GM23248 (cell line): ENCODE measurements at regions not wholly inside any gene's neighbourhood (a gene's known extent, or its start where the extent isn't known, plus 50 kb on each side); places are given as distances from the start of the nearest gene placed in this dataset.

Source experiments
- DNase-seq: peaks from one replicate; pipeline ENCODE4 v3.0.0-alpha.2; 2015
- H2AFZ ChIP-seq: fragments of 200-600 bp; sonication (generic); 2 replicates; pipeline ENCODE4 v1.6.1; 2016; ENCODE audit warnings: antibody characterized with exemption
- H3F3A ChIP-seq: fragments of 200-600 bp; sonication (generic); 2 replicates; pipeline ENCODE4 v1.6.1; 2016; ENCODE audit warnings: mild to moderate bottlenecking, antibody characterized with exemption, mixed run types; ENCODE audit not compliant: insufficient read depth
- H3K27ac ChIP-seq: fragments of 200-600 bp; sonication (generic); 2 replicates; pipeline ENCODE4 v1.5.1; 2016; ENCODE audit warnings: mild to moderate bottlenecking
- H3K27me3 ChIP-seq: fragments of 200-600 bp; sonication (generic); replicated peaks from 2 replicates; pipeline ENCODE4 v1.6.1; 2016; ENCODE audit warnings: mild to moderate bottlenecking; ENCODE audit not compliant: insufficient read depth
- H3K36me3 ChIP-seq: fragments of 200-600 bp; sonication (generic); 2 replicates; pipeline ENCODE4 v1.6.1; 2016; ENCODE audit warnings: low read depth, mild to moderate bottlenecking
- H3K4me1 ChIP-seq: fragments of 200-600 bp; sonication (generic); 2 replicates; pipeline ENCODE4 v1.6.1; 2016; ENCODE audit warnings: mild to moderate bottlenecking; ENCODE audit not compliant: insufficient read depth
- H3K4me2 ChIP-seq: fragments of 200-600 bp; sonication (generic); one replicate; pipeline ENCODE4 v1.6.1; 2016; ENCODE audit warnings: mild to moderate bottlenecking; ENCODE audit not compliant: unreplicated experiment
- H3K4me3 ChIP-seq: fragments of 200-600 bp; sonication (generic); 2 replicates; pipeline ENCODE4 v1.5.1; 2016; ENCODE audit warnings: mild to moderate bottlenecking
- H3K79me2 ChIP-seq: fragments of 200-600 bp; sonication (generic); 2 replicates; pipeline ENCODE4 v1.6.1; 2016; ENCODE audit warnings: mild to moderate bottlenecking; ENCODE audit not compliant: insufficient read depth
- H3K9ac ChIP-seq: fragments of 200-600 bp; sonication (generic); 2 replicates; pipeline ENCODE4 v1.6.1; 2016; ENCODE audit warnings: mild to moderate bottlenecking
- H3K9me2 ChIP-seq: fragments of 200-600 bp; sonication (generic); 2 replicates; pipeline ENCODE4 v1.6.1; 2016; ENCODE audit warnings: mixed run types, mild to moderate bottlenecking, moderate library complexity; ENCODE audit not compliant: insufficient read depth
- H3K9me3 ChIP-seq: fragments of 200-600 bp; sonication (generic); one replicate; pipeline ENCODE4 v1.6.1; 2017; ENCODE audit warnings: low read depth
- H4K20me1 ChIP-seq: fragments of 200-600 bp; sonication (generic); 2 replicates; pipeline ENCODE4 v1.6.0; 2016; ENCODE audit not compliant: insufficient read depth
- EZH2 ChIP-seq: fragments of 200-600 bp; sonication (generic); IDR thresholded peaks from 2 replicates; pipeline ENCODE4 v1.6.1; 2018; ENCODE audit warnings: antibody characterized with exemption, mild to moderate bottlenecking; ENCODE audit not compliant: insufficient read depth, poor library complexity, severe bottlenecking
- EZH2phosphoT487 ChIP-seq: fragments of 200-600 bp; sonication (generic); IDR thresholded peaks from 2 replicates; pipeline ENCODE4 v1.6.1; 2018; ENCODE audit warnings: antibody characterized with exemption, moderate library complexity, mild to moderate bottlenecking, low read depth; ENCODE audit not compliant: insufficient read depth
- WGBS, 2 experiments: methylation state at CpG; one replicate each; pipeline ENCODE4 v1.1.6; 2015 to 2017; ENCODE audit warnings: low lambda C conversion rate in 2 of 2, low coverage in 1 of 2; ENCODE audit errors: missing lambda C conversion rate in 2 of 2; 5-methylcytosine and 5-hydroxymethylcytosine counted together
- in situ Hi-C: fragments of 300-500 bp; cut with MboI; formaldehyde crosslinking; loops from 2 replicates; pipeline ENCODE4 v1.15.0; 2020

GRCh38 chr2:21361957-21362486 lies 238.3 kb downstream of the TDRD15 start:
- no peaks in the 10 kb centered on the region for H3K27me3 ChIP-seq
- WGBS, 2 experiments, result 17 to 20% methylated on average over 5 of the region's 5 CpGs
- H3K9me3 ChIP-seq, result no peaks in the 10 kb centered on the region
- no peaks in the 10 kb centered on the region for H3K79me2 ChIP-seq
- no peak overlapping the region for H3K4me3 ChIP-seq
- no peaks in the 10 kb centered on the region for H3K4me1 ChIP-seq
- in situ Hi-C loops, result no loop called here
- H3F3A ChIP-seq, result no peaks in the 10 kb centered on the region
- TF ChIP-seq EZH2 (no peak), EZH2phosphoT487 (no peak)
- no peaks in the 10 kb centered on the region for H3K36me3 ChIP-seq
- no peaks in the 10 kb centered on the region for H4K20me1 ChIP-seq
- no peak overlapping the region for H2AFZ ChIP-seq
- no peaks in the 10 kb centered on the region for H3K9me2 ChIP-seq
- no peak for DNase-seq
- no peak overlapping the region for H3K4me2 ChIP-seq
- no peak overlapping the region for H3K27ac ChIP-seq
- no peak overlapping the region for H3K9ac ChIP-seq

- 18 to 21% methylated on average over 3 of the region's 3 CpGs for WGBS, 2 experiments
Observed at GRCh38 chr2:21363364-21363763, 239.6 kb downstream of the TDRD15 start.

GRCh38 chr2:21367421-21367820 lies 243.7 kb downstream of the TDRD15 start:
- Histone ChIP-seq H2AFZ (no peak overlapping the region), H3K27me3 (no peaks in the 10 kb centered on the region), H3K4me3 (no peak overlapping the region), H3K4me1 (no peaks in the 10 kb centered on the region), H3F3A (no peaks in the 10 kb centered on the region), H3K9me2 (no peaks in the 10 kb centered on the region), H4K20me1 (no peaks in the 10 kb centered on the region), H3K27ac (no peak overlapping the region), H3K79me2 (no peaks in the 10 kb centered on the region), H3K36me3 (no peaks in the 10 kb centered on the region), H3K9ac (no peak overlapping the region), H3K9me3 (no peaks in the 10 kb centered on the region), H3K4me2 (no peak overlapping the region)
- no peak for DNase-seq
- TF ChIP-seq EZH2phosphoT487 (no peak), EZH2 (no peak)
- 50 to 74% methylated on average over 3 of the region's 3 CpGs for WGBS, 2 experiments
- in situ Hi-C loops, result no loop called here

More at GRCh38 chr2:21363364-21363763, 239.6 kb downstream of the TDRD15 start:
- Histone ChIP-seq H3F3A (no peaks in the 10 kb centered on the region), H3K79me2 (no peaks in the 10 kb centered on the region), H3K27me3 (no peaks in the 10 kb centered on the region), H3K9me3 (no peaks in the 10 kb centered on the region), H3K27ac (no peak overlapping the region), H3K4me2 (no peak overlapping the region), H2AFZ (no peak overlapping the region), H4K20me1 (no peaks in the 10 kb centered on the region), H3K4me3 (no peak overlapping the region), H3K4me1 (no peaks in the 10 kb centered on the region), H3K9ac (no peak overlapping the region), H3K36me3 (no peaks in the 10 kb centered on the region), H3K9me2 (no peaks in the 10 kb centered on the region)
- in situ Hi-C loops, result no loop called here
- no peak for DNase-seq
- TF ChIP-seq EZH2 (no peak), EZH2phosphoT487 (no peak)

GRCh38 chr2:21369787-21370186 lies 246.0 kb downstream of the TDRD15 start:
- TF ChIP-seq EZH2 (no peak), EZH2phosphoT487 (no peak)

GRCh38 chr2:21371499-21372003 lies 247.8 kb downstream of the TDRD15 start:
- Histone ChIP-seq H3K9me2 (no peaks in the 10 kb centered on the region), H4K20me1 (no peaks in the 10 kb centered on the region), H3K9me3 (no peaks in the 10 kb centered on the region), H3K27ac (no peak overlapping the region), H3K4me1 (no peaks in the 10 kb centered on the region), H3K27me3 (no peaks in the 10 kb centered on the region), H3K4me2 (no peak overlapping the region), H3K9ac (no peak overlapping the region), H3F3A (no peaks in the 10 kb centered on the region), H3K4me3 (no peak overlapping the region), H3K36me3 (no peaks in the 10 kb centered on the region), H3K79me2 (no peaks in the 10 kb centered on the region), H2AFZ (no peak overlapping the region)
- in situ Hi-C loops, result no loop called here
- no peak for TF ChIP-seq EZH2phosphoT487
- no peak for TF ChIP-seq EZH2
- no peak for DNase-seq
- WGBS, 2 experiments, result 27 to 39% methylated on average over 5 of the region's 5 CpGs

More at GRCh38 chr2:21369787-21370186, 246.0 kb downstream of the TDRD15 start:
- DNase-seq, result no peak
- Histone ChIP-seq H3F3A (no peaks in the 10 kb centered on the region), H3K4me2 (no peak overlapping the region), H3K36me3 (no peaks in the 10 kb centered on the region), H3K27ac (no peak overlapping the region), H2AFZ (no peak overlapping the region), H4K20me1 (no peaks in the 10 kb centered on the region), H3K9ac (no peak overlapping the region), H3K79me2 (no peaks in the 10 kb centered on the region), H3K4me3 (no peak overlapping the region), H3K4me1 (no peaks in the 10 kb centered on the region), H3K27me3 (no peaks in the 10 kb centered on the region), H3K9me2 (no peaks in the 10 kb centered on the region), H3K9me3 (no peaks in the 10 kb centered on the region)
- WGBS, 2 experiments, result 8 to 37% methylated on average over 2 of the region's 2 CpGs
- in situ Hi-C loops, result no loop called here
